Renal cortex interstitium (tissue), 11 donors: ENCODE measurements at regions not wholly inside any gene's neighbourhood (a gene's known extent, or its start where the extent isn't known, plus 50 kb on each side); places are given as distances from the start of the nearest gene placed in this dataset.

Source experiments
- DNase-seq, 11 donors: peaks; one replicate each; pipeline ENCODE4 v3.0.0-alpha.2; 2013; ENCODE audit warnings: low read depth in 9 of 11, low spot score in 4 of 11; ENCODE audit errors: extremely low read depth in 1 of 11

- no peak for DNase-seq
Measured at GRCh38 chr3:72405943-72406566, 442.2 kb downstream of the SHQ1 start.

- no peak for DNase-seq
Measured at GRCh38 chr3:72401005-72401545, 447.2 kb downstream of the SHQ1 start.

- DNase-seq, result no peak
Measured at GRCh38 chr3:72398781-72399180, 449.5 kb downstream of the SHQ1 start.

- DNase-seq, result no peak
Measured at GRCh38 chr3:72397586-72397985, 450.7 kb downstream of the SHQ1 start.

GRCh38 chr3:72396899-72397298 is 451.3 kb downstream of the SHQ1 start:
- no peak for DNase-seq

- no peak for DNase-seq
Measured at GRCh38 chr3:72395776-72396311, 452.4 kb downstream of the SHQ1 start.

- no peak for DNase-seq
Measured at GRCh38 chr3:72393455-72393854, 454.8 kb downstream of the SHQ1 start.

GRCh38 chr3:72391659-72392058 is 456.6 kb downstream of the SHQ1 start:
- no peak for DNase-seq

GRCh38 chr3:72390841-72391240 is 457.4 kb downstream of the SHQ1 start:
- no peak for DNase-seq

GRCh38 chr3:72388644-72389043 is 459.6 kb downstream of the SHQ1 start:
- DNase-seq, result no peak

GRCh38 chr3:72388117-72388516 is 460.1 kb downstream of the SHQ1 start:
- DNase-seq, result no peak

GRCh38 chr3:72386327-72387000 is 461.8 kb downstream of the SHQ1 start:
- no peak for DNase-seq

- DNase-seq, result no peak
Measured at GRCh38 chr3:72385167-72385566, 463.1 kb downstream of the SHQ1 start.

- DNase-seq, result no peak
Measured at GRCh38 chr3:72384602-72385001, 463.6 kb downstream of the SHQ1 start.

GRCh38 chr3:72383883-72384282 is 464.4 kb downstream of the SHQ1 start:
- DNase-seq, result no peak

- no peak for DNase-seq
Measured at GRCh38 chr3:72383230-72383629, 465.0 kb downstream of the SHQ1 start.

- DNase-seq, result no peak
Measured at GRCh38 chr3:72382460-72382859, 465.8 kb downstream of the SHQ1 start.

GRCh38 chr3:72381584-72381983 is 466.7 kb downstream of the SHQ1 start:
- DNase-seq, result no peak

GRCh38 chr3:72380711-72381493 is 467.3 kb downstream of the SHQ1 start:
- no peak for DNase-seq

GRCh38 chr3:72380193-72380592 is 468.1 kb downstream of the SHQ1 start:
- DNase-seq, result no peak
